OCI-LY1 (cell line): ENCODE measurements at regions not wholly inside any gene's neighbourhood (a gene's known extent, or its start where the extent isn't known, plus 50 kb on each side); places are given as distances from the start of the nearest gene placed in this dataset.
"Not testable (repeated sequence)": the region's sequence is repeated elsewhere in the genome, so short reads cannot be mapped to it uniquely, and the experiment has no call there.

Experiments
- H2AFZ ChIP-seq: fragments of 200-600 bp; sonication (generic), shearing (Covaris generic); 2 replicates; pipeline ENCODE4 v1.6.0; 2014; ENCODE audit warnings: antibody characterized with exemption, mild to moderate bottlenecking, low read length
- H3F3A ChIP-seq: fragments of 200-600 bp; sonication (generic), shearing (Covaris generic); 2 replicates; pipeline ENCODE4 v1.6.0; 2014; ENCODE audit warnings: mild to moderate bottlenecking, antibody characterized with exemption, low read length, moderate library complexity; ENCODE audit not compliant: insufficient read depth
- H3K27ac ChIP-seq: fragments of 200-600 bp; sonication (generic); 2 replicates; pipeline ENCODE4 v1.5.1; 2014; ENCODE audit warnings: low read length, mixed run types, mild to moderate bottlenecking, low read depth; ENCODE audit not compliant: poor library complexity, severe bottlenecking
- H3K27me3 ChIP-seq: fragments of 200-600 bp; sonication (generic); 2 replicates; pipeline ENCODE4 v1.6.0; 2014; ENCODE audit warnings: antibody characterized with exemption, mild to moderate bottlenecking, low read length, moderate library complexity; ENCODE audit not compliant: insufficient read depth
- H3K36me3 ChIP-seq: fragments of 200-600 bp; sonication (generic); 2 replicates; pipeline ENCODE4 v1.6.1; 2014; ENCODE audit warnings: mild to moderate bottlenecking, antibody characterized with exemption, low read length, moderate library complexity, mixed read lengths; ENCODE audit not compliant: insufficient read depth
- H3K4me1 ChIP-seq: fragments of 200-600 bp; sonication (generic); 2 replicates; pipeline ENCODE4 v1.5.1; 2014; ENCODE audit warnings: mild to moderate bottlenecking, low read length, moderate library complexity; ENCODE audit not compliant: insufficient read depth, severe bottlenecking
- H3K4me2 ChIP-seq: fragments of 200-600 bp; sonication (generic), shearing (Covaris generic); 2 replicates; pipeline ENCODE4 v1.6.1; 2014; ENCODE audit warnings: low read length
- H3K4me3 ChIP-seq: fragments of 200-600 bp; sonication (generic); 2 replicates; pipeline ENCODE4 v1.5.1; 2014; ENCODE audit warnings: low read length, low read depth, mild to moderate bottlenecking, mixed read lengths; ENCODE audit not compliant: poor library complexity, severe bottlenecking
- H3K79me2 ChIP-seq: fragments of 200-600 bp; shearing (Covaris generic); 2 replicates; pipeline ENCODE4 v1.6.1; 2016; ENCODE audit warnings: mixed run types, low read length, mixed read lengths; ENCODE audit not compliant: insufficient read depth
- H3K9ac ChIP-seq: fragments of 200-600 bp; sonication (generic), shearing (Covaris generic); 2 replicates; pipeline ENCODE4 v1.6.1; 2014; ENCODE audit warnings: mild to moderate bottlenecking, low read length, mixed read lengths
- H3K9me2 ChIP-seq: fragments of 200-600 bp; sonication (generic), shearing (Covaris generic); 2 replicates; pipeline ENCODE4 v1.6.1; 2014; ENCODE audit warnings: low read depth, mild to moderate bottlenecking, low read length, mixed read lengths
- H3K9me3 ChIP-seq: fragments of 200-600 bp; shearing (Covaris generic); 2 replicates; pipeline ENCODE4 v1.6.1; 2014; ENCODE audit warnings: low read length, mixed read lengths
- H4K20me1 ChIP-seq: fragments of 200-600 bp; sonication (generic), shearing (Covaris generic); 2 replicates; pipeline ENCODE4 v1.6.0; 2016; ENCODE audit warnings: mild to moderate bottlenecking, low read length; ENCODE audit not compliant: insufficient read depth
- CTCF ChIP-seq: fragments of 200-600 bp; sonication (generic), shearing (Covaris generic); IDR thresholded peaks from 2 replicates; pipeline ENCODE4 v1.5.1; 2017; ENCODE audit warnings: mild to moderate bottlenecking, antibody characterized with exemption, low read length, moderate library complexity, mixed read lengths
- EZH2 ChIP-seq: fragments of 200-600 bp; sonication (generic), shearing (Covaris generic); IDR thresholded peaks from 2 replicates; pipeline ENCODE4 v1.8.0; 2017; ENCODE audit warnings: borderline replicate concordance, mixed run types, mild to moderate bottlenecking, antibody characterized with exemption, low read length, moderate library complexity, mixed read lengths

- Histone ChIP-seq H3K36me3 (no peaks in the 10 kb centered on the region), H3K9me2 (no peaks in the 10 kb centered on the region), H2AFZ (no peak overlapping the region), H4K20me1 (no peaks in the 10 kb centered on the region), H3K4me1 (no peaks in the 10 kb centered on the region), H3K4me3 (no peak overlapping the region), H3K27ac (no peak overlapping the region), H3K4me2 (no peak overlapping the region), H3K9me3 (no peaks in the 10 kb centered on the region), H3F3A (no peaks in the 10 kb centered on the region), H3K79me2 (no peaks in the 10 kb centered on the region), H3K9ac (no peak overlapping the region), H3K27me3 (no peaks in the 10 kb centered on the region)
- TF ChIP-seq CTCF, result no peak
- TF ChIP-seq EZH2, result no peak
Measured at GRCh38 chr14:70245026-70245425, 56.3 kb upstream of the SLC8A3 start.

- Histone ChIP-seq H3K9me3 (no peaks in the 10 kb centered on the region), H3K36me3 (no peaks in the 10 kb centered on the region), H4K20me1 (no peaks in the 10 kb centered on the region), H2AFZ (no peak overlapping the region), H3K27me3 (no peaks in the 10 kb centered on the region), H3K79me2 (no peaks in the 10 kb centered on the region), H3K27ac (no peak overlapping the region), H3K4me2 (no peak overlapping the region), H3K9me2 (no peaks in the 10 kb centered on the region), H3K9ac (no peak overlapping the region), H3F3A (no peaks in the 10 kb centered on the region), H3K4me1 (no peaks in the 10 kb centered on the region), H3K4me3 (no peak overlapping the region)
- no peak for TF ChIP-seq EZH2
- TF ChIP-seq CTCF, result no peak
Measured at GRCh38 chr14:70239802-70240201, 51.1 kb upstream of the SLC8A3 start.

- not testable (repeated sequence) for H3K9me3 ChIP-seq, H3K4me1 ChIP-seq, H3K27me3 ChIP-seq, H3K4me2 ChIP-seq, H3F3A ChIP-seq, H3K4me3 ChIP-seq, H3K9ac ChIP-seq, H2AFZ ChIP-seq, H3K9me2 ChIP-seq, H3K36me3 ChIP-seq, H3K27ac ChIP-seq, H3K79me2 ChIP-seq, H4K20me1 ChIP-seq
Measured at GRCh38 chr14:70238635-70239034, 49.9 kb upstream of the SLC8A3 start.
